Prostate gland (tissue), 2 donors: ENCODE measurements at regions not wholly inside any gene's neighbourhood (a gene's known extent, or its start where the extent isn't known, plus 50 kb on each side); places are given as distances from the start of the nearest gene placed in this dataset.

Source experiments
- DNase-seq: peaks from one replicate; pipeline ENCODE4 v3.0.0-alpha.2; 2019; ENCODE audit warnings: low spot score
- H3K27ac ChIP-seq, 2 donors: fragments of 200-600 bp; sonication (generic); 2 replicates each; pipeline ENCODE4 v1.5.1; 2017 to 2019
- H3K27me3 ChIP-seq: fragments of 200-600 bp; sonication (generic); replicated peaks from 2 replicates; pipeline ENCODE4 v1.5.1; 2019; ENCODE audit not compliant: insufficient read depth
- H3K36me3 ChIP-seq, 2 donors: fragments of 200-600 bp; sonication (generic); 1 replicate in 1 of 2; 2 replicates in 1 of 2; pipeline versions ENCODE4 v1.5.1 to v1.8.1; 2017 to 2019
- H3K4me1 ChIP-seq: fragments of 200-600 bp; sonication (generic); replicated peaks from 2 replicates; pipeline ENCODE4 v1.5.1; 2019
- H3K4me3 ChIP-seq, 2 donors: fragments of 200-600 bp; sonication (generic); 2 replicates each; pipeline ENCODE4 v1.5.1; 2017 to 2019
- H3K9me3 ChIP-seq: fragments of 200-600 bp; sonication (generic); 2 replicates; pipeline ENCODE4 v1.5.1; 2017
- CTCF ChIP-seq, 4 experiments: fragments of 200-600 bp in 2 of 4; fragments of 450-650 bp in 2 of 4; sonication (generic) in 2 of 4; IDR thresholded peaks; 1 replicate in 3 of 4; 2 replicates in 1 of 4; pipeline ENCODE4 v1.5.1; 2016 to 2019; ENCODE audit warnings: antibody characterized with exemption in 4 of 4, mild to moderate bottlenecking in 2 of 4, moderate library complexity in 2 of 4
- POLR2A ChIP-seq: fragments of 450-650 bp; IDR thresholded peaks from one replicate; pipeline ENCODE4 v1.6.1; 2016; ENCODE audit warnings: antibody characterized with exemption, mild to moderate bottlenecking
- POLR2AphosphoS5 ChIP-seq: sonication (generic); formaldehyde crosslinking; IDR thresholded peaks from one replicate; pipeline ENCODE4 v1.6.1; 2017; ENCODE audit warnings: antibody characterized with exemption
- WGBS: methylation state at CpG from one replicate; pipeline ENCODE4 v1.1.5; 2018; 5-methylcytosine and 5-hydroxymethylcytosine counted together
- intact Hi-C: fragments of 100-400 bp; cut with DNase I; formaldehyde crosslinking; loops from one replicate; pipeline ENCODE4 v1.14.2; 2022

- 53% methylated on average over 1 of the region's 1 CpG for WGBS
- intact Hi-C loops, result no loop called here
- Histone ChIP-seq H3K4me1 (no peaks in the 10 kb centered on the region), H3K27me3 (no peaks in the 10 kb centered on the region), H3K36me3 (no peaks in the 10 kb centered on the region), H3K27ac (no peak overlapping the region), H3K4me3 (no peak overlapping the region), H3K9me3 (no peaks in the 10 kb centered on the region)
- no peak for TF ChIP-seq POLR2A
- TF ChIP-seq CTCF (IDR thresholded peaks at IDR 0.05), result no peak
- no peak for TF ChIP-seq POLR2AphosphoS5
- no peak for DNase-seq
Measured at GRCh38 chr2:136257893-136258292, 139.9 kb upstream of the CXCR4 start.

GRCh38 chr2:136255648-136256461, 137.9 kb upstream of the CXCR4 start:
- H3K36me3 ChIP-seq, result no peaks in the 10 kb centered on the region
- no peak overlapping the region for H3K27ac ChIP-seq
- WGBS, result 72% methylated on average over 9 of the region's 9 CpGs
- H3K9me3 ChIP-seq, result no peaks in the 10 kb centered on the region
- no peak overlapping the region for H3K4me3 ChIP-seq
- H3K27me3 ChIP-seq, result no peaks in the 10 kb centered on the region
- DNase-seq, result no peak
- intact Hi-C loops, result no loop called here
- no peaks in the 10 kb centered on the region for H3K4me1 ChIP-seq
- TF ChIP-seq POLR2AphosphoS5 (no peak), CTCF (IDR thresholded peaks at IDR 0.05) (no peak), POLR2A (no peak)

- WGBS, result 91% methylated on average over 3 of the region's 3 CpGs
- TF ChIP-seq POLR2AphosphoS5 (no peak), POLR2A (no peak), CTCF (IDR thresholded peaks at IDR 0.05) (no peak)
- Histone ChIP-seq H3K4me1 (no peaks in the 10 kb centered on the region), H3K27ac (no peak overlapping the region), H3K9me3 (no peaks in the 10 kb centered on the region), H3K27me3 (no peaks in the 10 kb centered on the region), H3K36me3 (no peaks in the 10 kb centered on the region), H3K4me3 (no peak overlapping the region)
- intact Hi-C loops, result no loop called here
- no peak for DNase-seq
Measured at GRCh38 chr2:136255127-136255526, 137.2 kb upstream of the CXCR4 start.

- TF ChIP-seq POLR2AphosphoS5 (no peak), CTCF (IDR thresholded peaks at IDR 0.05) (no peak), POLR2A (no peak)
- DNase-seq, result no peak
- Histone ChIP-seq H3K9me3 (no peaks in the 10 kb centered on the region), H3K27ac (no peak overlapping the region), H3K27me3 (no peaks in the 10 kb centered on the region), H3K36me3 (no peaks in the 10 kb centered on the region), H3K4me1 (no peaks in the 10 kb centered on the region), H3K4me3 (no peak overlapping the region)
- intact Hi-C loops, result no loop called here
- 51% methylated on average over 3 of the region's 3 CpGs for WGBS
Measured at GRCh38 chr2:136254681-136255080, 136.7 kb upstream of the CXCR4 start.
